NCI-H2107 treated with DMSO at 0.1 percent for 48 hours (cell line): ENCODE measurements at regions not wholly inside any gene's neighbourhood (a gene's known extent, or its start where the extent isn't known, plus 50 kb on each side); places are given as distances from the start of the nearest gene placed in this dataset.
"Not testable (repeated sequence)": the region's sequence is repeated elsewhere in the genome, so short reads cannot be mapped to it uniquely, and the experiment has no call there.

ENCODE experiments used
- DNase-seq: peaks from one replicate; lab custom pipeline; 2025; ENCODE audit not compliant: unreplicated experiment; lab: John Stamatoyannopoulos, UW

DNA sequence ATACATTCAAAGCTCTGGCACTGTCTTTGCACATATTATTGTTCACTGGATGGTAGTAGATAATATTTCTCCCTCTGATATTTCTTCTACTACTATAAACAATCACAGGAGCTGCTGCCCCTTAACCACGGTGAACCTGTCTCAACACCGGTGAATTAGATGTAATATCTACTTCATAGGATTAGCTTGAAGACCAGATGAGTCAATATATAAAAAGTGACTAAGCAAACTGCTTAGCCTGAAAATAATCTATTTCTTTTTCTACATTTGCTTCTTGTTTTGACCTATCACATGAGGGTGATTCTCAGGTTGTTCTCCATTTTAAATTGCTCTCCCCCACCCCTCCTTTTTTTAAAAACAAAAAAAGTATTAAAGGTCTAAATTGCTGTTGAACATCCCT is 645.5 kb downstream of the ANKRD50 start:
- no peak for DNase-seq

DNA sequence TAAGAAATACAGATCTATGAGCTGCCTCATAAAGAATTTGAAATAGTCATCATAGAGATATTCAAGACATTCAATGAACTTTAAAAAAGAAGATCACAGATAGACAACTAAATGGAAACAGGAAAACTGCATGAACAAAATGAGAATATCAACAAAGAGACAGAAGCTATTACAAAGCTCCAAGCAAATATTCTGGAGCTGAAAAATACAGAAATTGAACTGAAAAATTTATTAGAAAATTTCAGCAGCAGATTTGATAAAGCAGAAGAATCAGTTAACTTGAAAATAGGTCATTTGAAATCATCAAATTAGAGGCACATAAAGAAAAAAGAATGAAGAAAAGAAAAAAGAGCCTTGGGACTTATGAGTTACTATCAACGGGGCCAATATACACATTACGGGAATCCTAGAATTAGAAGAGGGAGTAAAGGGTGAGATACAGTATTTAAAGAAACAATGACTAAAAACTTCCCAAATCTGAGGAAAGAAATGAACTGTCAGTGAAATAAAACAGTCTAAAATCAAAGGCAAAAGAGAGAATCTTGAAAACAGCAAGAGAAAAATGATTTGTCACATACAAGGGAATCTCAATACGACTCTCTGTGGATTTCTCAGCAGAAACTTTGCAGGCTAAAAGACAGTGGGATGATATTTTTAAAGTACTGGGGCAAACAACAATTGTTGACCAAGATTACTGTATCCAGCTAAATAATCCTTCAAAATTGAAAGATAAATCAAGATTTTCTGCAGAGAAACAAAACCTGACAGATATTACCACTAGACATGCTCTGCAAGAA is 641.6 kb downstream of the ANKRD50 start:
- DNase-seq = no peak

DNA sequence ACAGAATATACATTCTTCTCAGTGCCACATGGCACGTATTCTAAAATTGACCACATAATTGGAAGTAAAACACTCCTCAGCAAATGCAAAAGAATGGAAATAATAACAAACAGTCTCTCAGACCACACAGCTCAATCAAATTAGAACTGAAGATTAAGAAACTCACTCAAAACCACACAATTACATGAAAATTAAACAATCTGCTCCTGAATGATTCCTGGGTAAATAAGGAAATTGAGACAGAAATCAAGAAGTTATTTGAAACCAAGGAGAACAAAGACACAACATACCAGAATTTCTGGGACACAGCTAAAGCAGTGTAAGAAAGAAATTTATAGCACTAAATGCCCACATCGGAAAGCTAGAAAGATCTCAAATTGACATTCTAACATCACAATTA is 637.3 kb downstream of the ANKRD50 start:
- not testable (repeated sequence) for DNase-seq

DNA sequence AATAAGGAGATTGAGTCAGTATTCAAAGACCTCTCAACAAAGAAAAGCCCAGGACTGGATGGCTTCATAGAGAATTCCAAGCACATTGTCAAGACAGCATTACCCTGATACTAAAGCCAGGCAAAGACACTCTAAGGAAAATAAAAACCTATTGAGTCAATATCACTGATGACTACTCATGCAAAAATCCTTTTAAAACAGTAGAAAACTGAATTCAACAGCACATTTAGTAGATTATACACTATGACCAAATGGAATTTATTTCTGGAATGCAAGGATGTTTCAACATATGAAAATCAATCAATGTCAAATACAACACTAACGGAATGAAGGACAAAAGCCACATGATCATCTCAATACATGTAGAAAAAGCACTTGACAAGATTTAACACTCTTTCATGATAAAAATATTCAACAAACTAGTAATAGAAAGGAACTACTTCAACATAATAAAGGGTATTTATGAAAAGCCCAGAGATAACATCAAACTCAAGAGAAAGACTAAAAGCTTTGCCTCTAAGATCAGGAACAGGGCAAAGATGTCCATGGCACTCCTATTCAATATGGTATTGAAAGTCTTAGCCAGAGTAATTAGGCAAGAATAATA is 633.3 kb downstream of the ANKRD50 start:
- no peak for DNase-seq

DNA sequence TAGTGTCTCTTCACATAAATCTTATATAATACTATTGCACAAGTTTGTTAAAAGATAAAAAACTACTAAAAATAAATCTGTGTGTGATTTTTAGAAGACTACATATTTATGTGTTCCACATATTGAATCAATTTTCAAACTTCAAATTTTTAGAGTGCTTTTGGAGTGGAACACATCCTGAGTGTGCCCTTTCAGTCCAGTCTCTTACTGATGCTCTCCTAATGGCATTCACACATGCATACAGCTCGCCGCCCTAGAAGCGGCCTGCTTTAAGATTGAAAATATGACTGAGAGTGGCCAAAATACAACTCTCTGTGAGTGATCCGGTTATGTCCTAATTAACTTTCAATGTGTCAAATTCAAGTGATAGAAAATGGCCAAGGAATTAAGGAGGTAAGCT is 628.8 kb downstream of the ANKRD50 start:
- no peak for DNase-seq

DNA sequence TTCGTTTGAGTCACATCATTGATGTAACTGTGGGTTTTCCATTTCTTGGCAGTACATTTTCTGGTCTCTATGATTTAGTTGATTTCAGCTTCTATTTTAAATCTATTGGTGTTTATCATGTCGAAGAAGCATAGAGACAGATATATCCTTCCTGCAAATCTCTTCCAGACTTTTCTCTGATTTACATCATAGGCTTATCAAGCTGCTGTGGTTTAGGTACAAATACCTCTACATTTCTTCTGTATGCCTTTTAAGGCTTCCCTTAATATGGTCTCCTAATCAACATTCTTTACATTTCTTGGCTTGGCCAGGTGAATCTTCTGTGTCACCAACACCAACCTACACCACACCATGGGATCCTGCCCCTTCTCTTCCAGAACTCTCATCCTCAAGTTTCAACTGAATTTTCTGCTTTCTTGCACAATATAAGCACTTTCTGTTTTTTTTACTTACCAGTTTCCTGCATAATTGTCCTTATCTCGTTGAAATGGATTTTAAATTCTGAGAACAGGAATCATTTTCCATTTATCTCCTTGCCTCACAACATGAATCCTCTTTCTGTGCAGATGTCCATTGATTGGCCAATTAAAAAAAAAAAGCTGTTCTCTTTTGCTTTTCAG is 626.9 kb downstream of the ANKRD50 start:
- DNase-seq = no peak

DNA sequence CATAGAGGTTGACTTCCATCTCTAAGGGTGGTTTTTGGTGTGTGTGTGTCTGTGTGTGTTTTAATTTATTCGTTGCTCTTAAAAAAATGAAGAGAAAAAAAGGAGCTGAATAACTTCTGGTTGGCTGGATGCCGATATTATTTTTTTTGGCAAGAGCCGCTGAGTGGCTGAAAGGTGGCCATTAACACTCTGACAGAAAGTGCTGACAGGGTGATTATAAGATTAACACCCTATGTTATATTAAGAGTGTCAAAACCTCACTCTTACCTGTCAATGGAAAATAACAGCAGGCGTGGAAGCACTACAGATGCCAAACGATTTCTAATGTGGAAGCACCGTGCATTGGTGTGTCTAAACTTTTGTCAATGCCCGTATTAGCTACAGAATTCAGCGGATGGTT is 622.5 kb downstream of the ANKRD50 start:
- no peak for DNase-seq

DNA sequence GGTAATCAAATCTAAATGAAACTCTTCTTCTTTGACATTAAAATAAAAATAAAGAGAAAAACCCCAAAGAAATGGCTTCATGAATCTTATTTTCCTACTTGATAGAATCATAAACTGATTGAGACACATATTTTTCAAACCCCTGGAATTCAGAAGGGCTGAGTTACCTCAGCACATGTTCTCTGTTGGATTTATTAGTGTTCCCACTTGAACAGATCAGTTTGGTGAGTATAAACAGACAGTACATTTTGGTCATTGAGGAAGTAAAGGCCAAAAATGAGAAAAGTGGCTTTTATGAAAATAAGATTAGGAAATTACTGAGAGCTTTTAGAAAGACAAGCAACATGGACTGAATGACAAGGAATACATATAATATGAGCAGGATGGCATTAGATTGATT is 620.4 kb downstream of the ANKRD50 start:
- DNase-seq = no peak

DNA sequence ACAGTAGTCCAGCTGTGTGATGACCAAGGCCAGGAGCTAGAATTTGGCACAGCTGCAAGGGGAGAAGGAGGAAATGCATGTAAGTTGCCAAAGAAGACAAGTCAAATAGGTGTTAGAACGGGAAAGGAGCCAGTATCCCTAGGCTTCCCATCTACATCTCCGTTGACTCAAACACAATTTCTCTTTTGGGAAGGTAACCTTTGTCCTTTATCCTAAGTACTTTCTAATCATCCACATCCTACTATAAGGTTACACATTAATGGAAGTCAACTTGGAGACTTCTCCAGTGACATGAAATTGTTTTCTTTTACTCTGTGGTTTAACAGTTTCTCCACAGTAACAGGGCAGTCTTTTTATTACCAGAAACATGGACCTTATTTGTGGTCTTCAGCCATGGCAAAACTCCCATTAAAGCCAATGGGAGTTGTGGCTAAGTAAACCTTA is 620.0 kb downstream of the ANKRD50 start:
- no peak for DNase-seq

DNA sequence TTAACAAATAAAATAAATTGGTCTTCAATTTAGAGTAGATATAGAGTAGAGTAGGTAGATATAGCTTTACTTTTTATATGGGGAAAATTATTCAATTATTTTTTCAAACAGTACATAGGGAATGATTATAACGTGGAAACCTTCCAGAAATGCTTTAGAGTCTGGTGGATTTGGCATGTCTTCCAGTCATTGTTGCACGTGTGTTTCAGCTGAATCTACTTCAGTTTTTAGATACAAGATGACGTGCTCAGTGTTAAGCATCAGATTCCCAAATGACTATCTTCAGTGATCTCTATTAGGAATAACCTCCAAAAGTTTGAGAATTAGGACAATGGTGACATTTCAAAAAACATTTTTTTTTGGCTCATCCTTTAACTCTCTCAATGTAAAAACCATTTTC is 616.9 kb downstream of the ANKRD50 start:
- no peak for DNase-seq

DNA sequence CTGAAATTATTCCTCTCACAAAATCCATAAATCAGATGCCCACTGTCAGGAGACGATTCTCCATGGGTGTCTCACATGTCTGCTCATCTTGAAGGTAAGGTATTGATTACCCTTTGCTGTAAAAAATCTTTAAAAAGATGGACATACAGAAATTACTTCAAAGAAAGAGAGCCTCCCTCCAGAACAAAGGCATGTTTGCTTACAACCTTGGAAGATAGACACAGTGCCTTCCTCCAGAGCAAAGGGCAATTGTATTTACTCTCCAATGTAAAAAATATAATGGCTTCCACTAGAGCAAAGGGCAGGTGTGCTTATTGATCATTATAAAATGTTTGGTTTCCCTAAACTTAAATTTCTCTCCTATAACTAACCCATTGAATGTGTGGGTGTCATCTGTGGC is 616.2 kb downstream of the ANKRD50 start:
- DNase-seq = no peak

DNA sequence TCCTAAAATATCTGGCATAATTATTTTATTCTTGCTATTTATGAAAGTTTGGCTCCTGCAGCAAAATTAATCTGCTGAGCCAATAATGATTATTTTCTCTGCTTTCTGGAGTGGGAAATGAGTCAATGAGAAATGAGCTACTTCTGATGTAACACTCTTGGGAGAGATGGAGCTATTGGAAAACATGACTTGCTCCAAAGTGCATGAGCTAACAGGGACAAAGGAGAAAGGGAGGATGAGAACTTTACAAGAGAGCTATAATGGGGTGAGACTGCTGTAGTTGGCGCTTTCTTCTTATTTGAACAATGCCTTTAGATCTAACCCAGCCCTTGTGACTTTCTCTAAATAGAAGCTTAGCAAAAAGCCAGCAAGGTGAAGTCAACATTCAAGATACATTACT is 615.1 kb downstream of the ANKRD50 start:
- DNase-seq = no peak

DNA sequence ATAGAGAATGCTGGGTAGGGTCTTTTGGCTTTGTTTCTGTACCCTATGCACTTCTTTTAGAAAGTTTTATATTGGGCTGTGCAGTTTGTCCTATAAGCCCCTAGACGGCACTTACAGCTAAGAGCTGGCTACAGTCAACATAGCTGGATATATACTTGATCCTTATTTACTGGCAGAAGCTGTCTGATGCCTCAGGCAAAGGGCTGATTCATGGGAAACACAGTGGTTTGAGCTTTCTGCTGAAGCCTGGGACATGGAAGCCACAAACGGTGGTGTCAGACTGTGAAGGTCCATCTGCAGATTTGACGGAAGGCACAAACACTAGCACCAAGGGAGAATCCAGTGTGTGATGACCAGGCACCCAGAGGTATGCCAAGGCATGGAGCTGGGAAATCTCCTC is 608.4 kb downstream of the ANKRD50 start:
- DNase-seq = no peak

DNA sequence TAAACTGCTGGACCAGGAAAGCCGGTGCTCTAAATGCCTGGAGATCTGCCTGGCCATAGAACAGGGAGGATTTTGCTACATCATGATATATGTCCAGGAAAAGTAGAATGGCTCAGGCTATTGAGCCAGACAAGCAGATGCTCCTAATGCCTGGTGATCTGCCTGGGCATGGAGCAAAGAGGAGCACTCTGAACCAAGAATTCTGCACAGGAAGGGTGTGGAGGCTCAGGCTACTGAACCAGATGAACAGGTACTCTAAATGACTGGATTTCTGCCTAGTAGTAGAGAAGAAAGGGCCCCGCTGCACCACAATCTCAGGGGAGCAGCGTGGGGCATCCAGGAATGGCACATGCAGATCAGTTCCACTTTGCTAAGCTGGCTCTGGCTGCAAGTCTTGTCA is 607.9 kb downstream of the ANKRD50 start:
- no peak for DNase-seq

DNA sequence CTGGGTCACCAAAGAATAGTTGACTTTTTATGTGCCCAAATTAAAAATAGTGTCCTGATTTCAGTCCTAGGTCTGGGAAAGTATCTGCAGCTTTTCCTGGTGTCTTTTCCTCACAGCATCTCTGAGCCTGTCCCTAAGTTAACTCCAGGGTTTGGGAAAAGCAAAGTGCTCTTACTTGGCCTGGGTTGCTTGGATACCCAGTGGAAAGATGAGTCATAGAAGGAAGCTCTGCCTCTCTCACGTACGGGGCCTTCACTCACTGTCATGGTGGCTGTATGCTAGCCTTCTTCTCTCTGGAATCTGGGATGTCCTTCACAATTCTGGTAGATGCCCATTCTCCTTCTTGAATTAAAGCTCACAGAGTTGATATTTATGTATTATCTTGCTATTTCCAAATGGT is 607.3 kb downstream of the ANKRD50 start:
- DNase-seq = no peak

DNA sequence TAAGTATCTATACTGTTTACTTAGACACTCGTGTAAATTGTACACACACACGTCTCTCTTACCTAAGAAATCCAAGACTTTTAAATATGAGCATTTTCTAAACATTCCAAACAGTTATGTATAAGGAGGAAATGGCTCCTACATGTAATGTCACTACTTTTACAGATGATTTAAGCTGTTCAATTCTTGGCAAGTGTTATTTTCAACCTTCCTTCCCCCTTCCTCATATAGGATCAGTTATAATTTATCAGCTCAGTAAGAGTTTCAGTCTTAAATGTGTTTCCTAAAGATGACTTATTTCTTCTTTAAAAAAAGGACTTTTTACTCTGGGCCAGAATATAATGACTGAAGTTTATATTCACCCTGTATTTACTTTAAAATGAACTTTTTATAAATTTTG is 601.1 kb downstream of the ANKRD50 start:
- DNase-seq = no peak

DNA sequence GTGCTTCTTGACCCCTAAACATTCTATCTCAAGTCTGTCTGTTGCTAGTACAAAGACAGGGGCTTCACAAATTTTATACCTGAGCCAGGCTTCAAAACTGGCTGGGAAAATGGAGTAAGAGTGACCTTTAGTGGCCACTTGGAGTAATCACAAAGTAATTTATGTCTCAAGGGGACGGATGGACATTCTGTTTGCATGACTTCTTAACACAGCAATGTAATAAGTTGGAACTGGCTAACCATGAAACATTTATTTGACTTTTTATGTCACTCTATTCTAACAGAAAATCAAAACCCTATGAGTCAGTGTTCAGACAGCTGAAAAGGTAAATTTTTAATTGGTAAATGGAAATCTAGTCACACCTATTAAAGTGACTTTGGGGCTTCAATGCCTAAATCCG is 600.6 kb downstream of the ANKRD50 start:
- peak; percentile 4 for DNase-seq

DNA sequence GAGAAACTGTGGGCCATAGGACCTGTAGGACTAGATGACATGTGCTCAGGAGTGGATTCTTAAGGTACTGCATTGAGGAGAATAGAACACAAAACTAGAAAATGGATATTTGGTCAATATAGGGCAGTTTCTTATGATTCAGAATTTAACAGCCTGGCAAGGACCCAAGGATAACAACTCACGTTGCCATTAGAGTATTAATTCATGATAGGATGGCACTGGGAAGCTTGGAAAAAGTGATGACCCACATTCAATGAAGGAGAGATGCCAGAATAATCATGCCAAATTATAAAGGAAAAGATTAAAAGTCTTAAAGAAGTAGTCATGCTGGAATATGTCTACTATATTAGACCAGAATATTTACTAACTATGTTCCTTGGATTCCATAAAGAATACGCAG is 594.5 kb downstream of the ANKRD50 start:
- DNase-seq = no peak

DNA sequence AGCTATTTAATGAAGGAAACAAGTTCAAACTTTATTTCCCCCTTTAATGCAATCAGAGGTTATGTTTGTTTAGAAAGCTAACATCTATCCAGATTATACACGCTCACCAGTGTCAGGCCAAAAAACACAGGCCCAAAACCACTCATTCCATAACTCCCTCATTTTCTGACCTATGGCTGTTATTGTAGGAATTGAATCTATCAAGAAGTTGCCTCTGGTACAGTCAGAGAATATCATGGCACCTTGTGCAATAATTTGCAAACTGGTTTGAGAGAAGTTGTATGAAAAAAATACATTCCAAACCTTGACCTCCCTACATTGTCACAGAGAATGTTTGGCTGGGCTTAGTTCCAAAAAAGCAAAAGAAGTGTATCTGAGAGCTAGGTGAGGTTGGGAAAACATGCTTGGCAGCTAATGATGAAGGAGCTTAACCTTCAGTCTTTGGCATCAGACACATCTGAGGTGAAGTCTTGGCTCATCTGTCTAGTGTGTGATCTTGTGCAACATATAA is 591.0 kb downstream of the ANKRD50 start:
- no peak for DNase-seq

DNA sequence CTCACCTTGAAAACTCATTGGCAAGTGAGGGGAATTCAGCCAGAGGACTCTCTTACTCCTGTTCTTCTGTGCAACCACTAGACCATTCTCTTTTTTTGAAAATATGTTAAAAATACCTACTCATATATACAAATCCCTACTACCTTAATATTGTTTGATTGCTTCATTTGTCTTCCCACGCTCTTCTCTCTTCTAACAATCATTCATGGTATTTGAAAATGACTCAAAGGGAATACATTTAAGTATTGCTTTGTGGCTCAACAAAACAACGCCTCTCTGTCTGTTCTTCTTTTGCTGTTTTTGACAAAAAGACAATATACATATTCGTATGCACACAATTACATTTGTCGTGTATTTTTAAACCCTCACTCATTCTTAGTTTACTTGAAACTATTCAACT is 589.4 kb downstream of the ANKRD50 start:
- DNase-seq = no peak

DNA sequence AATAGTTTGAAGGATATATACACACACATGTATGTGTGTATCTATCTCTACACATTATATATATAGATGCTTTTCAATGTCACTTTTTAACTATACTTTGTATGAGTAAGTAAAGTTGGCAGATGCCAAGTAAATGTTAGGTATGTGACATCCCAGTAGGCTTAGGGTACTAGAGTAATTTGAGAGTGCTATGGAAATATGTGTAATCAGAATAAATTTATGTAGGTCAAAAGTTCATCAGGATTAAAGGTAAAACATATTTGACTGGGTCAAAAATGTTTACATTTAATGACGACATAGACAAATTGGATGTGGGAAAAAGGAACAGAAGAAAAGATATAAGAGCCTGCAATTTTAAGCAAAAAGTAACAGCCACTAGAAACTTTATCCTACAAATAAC is 588.8 kb downstream of the ANKRD50 start:
- DNase-seq = no peak

DNA sequence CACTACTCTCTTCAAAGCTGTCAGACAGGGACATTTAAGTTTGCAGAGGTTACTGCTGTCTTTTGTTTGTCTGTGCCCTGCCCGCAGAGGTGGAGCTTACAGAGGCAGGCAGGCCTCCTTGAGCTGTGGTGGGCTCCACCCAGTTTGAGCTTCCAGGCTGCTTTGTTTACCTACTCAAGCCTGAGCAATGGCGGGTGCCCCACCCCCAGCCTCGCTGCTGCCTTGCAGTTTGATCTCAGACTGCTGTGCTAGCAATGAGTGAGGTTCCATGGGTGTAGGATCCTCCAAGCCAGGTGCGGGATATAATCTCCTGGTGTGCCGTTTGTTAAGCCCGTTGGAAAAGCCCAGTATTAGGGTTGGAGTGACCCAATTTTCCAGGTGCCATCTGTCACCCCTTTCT is 581.2 kb downstream of the ANKRD50 start:
- DNase-seq = not testable (repeated sequence)
